ENCODE measurements at regions not wholly inside any gene's neighbourhood (a gene's known extent, or its start where the extent isn't known, plus 50 kb on each side); places are given as distances from the start of the nearest gene placed in this dataset.

- no peak overlapping the region for H3K4me3 ChIP-seq
- H3K27ac ChIP-seq = no peak overlapping the region
- no peaks in the 10 kb centered on the region for H3K4me1 ChIP-seq
- TF ChIP-seq CTCF (IDR thresholded peaks at IDR 0.05) = no peak
- no peaks in the 10 kb centered on the region for H3K9me3 ChIP-seq
- H3K36me3 ChIP-seq = no peaks in the 10 kb centered on the region
- FAIRE-seq (no peak), ATAC-seq (no peak), DNase-seq (no peak)
- H3K27me3 ChIP-seq = no peaks in the 10 kb centered on the region
- intact Hi-C loops (cut with DNase I) = no loop called here
- WGBS, 2 donors = 35 to 41% methylated on average over 4 of the region's 4 CpGs
Measured at GRCh38 chr6:91415031-91415605, 828.2 kb upstream of the MAP3K7 start.

DNA sequence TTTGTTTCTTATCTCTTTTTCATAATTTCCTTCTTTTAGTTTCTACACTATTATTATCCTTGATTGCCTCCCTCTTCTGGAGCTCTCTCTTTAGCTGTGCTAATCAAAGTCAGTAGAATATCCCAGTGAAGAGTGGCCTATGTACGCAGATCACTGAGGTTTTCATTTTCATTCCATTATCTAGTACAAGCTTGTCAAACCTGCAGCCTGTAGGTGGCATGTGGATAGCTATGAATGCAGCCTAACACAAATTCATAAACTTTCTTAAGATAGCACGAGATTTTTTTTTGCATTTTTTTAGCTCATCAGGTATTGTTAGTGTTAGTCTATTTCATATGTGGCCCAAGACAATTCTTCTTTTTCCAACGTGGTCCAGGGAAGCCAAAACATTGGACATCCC lies 825.7 kb upstream of the MAP3K7 start:
- ATAC-seq = no peak
- H3K36me3 ChIP-seq = no peaks in the 10 kb centered on the region
- intact Hi-C loops (cut with DNase I) = no loop called here

GRCh38 chr6:91407706-91408105 lies 820.8 kb upstream of the MAP3K7 start:
- Histone ChIP-seq H3K27ac (no peak overlapping the region), H3K36me3 (no peaks in the 10 kb centered on the region), H3K4me3 (no peak overlapping the region), H3K4me1 (no peaks in the 10 kb centered on the region), H3K9me3 (no peaks in the 10 kb centered on the region), H3K27me3 (no peaks in the 10 kb centered on the region)
- WGBS, 2 donors = 60 to 78% methylated on average over 3 of the region's 3 CpGs
- DNase-seq (no peak), FAIRE-seq (no peak), ATAC-seq (no peak)
- intact Hi-C loops (cut with DNase I) = no loop called here
- TF ChIP-seq CTCF (IDR thresholded peaks at IDR 0.05) = no peak

More for the DNA sequence above, 825.7 kb upstream of the MAP3K7 start:
- Histone ChIP-seq H3K27me3 (no peaks in the 10 kb centered on the region), H3K4me3 (no peak overlapping the region), H3K27ac (no peak overlapping the region), H3K9me3 (no peaks in the 10 kb centered on the region), H3K4me1 (no peaks in the 10 kb centered on the region)
- no peak for DNase-seq
- FAIRE-seq = no peak
- 39 to 58% methylated on average over 3 of the region's 3 CpGs for WGBS, 2 donors
- no peak for TF ChIP-seq CTCF (IDR thresholded peaks at IDR 0.05)

DNA sequence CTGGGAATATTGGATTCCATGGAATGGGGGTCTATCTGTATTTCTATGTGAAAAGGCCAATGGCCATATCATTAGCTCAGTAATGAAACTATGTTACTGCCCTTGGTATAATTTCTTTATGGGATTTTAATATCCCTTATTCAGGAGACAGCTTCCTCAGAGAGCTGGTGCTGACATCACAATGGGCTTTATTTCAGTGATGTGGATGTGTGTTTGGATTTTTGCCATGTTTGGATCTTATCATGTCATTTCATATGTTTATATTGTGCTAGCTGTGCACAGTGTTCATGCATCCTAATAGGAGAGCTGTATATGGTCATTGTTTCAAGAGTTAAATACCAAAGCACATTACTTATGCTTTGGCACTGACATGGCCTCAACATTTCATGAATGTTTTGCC lies 806.1 kb upstream of the MAP3K7 start:
- intact Hi-C loops (cut with DNase I) = no loop called here
- Histone ChIP-seq H3K27me3 (no peaks in the 10 kb centered on the region), H3K27ac (no peak overlapping the region), H3K36me3 (no peaks in the 10 kb centered on the region), H3K9me3 (no peaks in the 10 kb centered on the region), H3K4me3 (peak overlapping the region in 1 of 4 donors; percentile 0), H3K4me1 (no peaks in the 10 kb centered on the region)
- FAIRE-seq (no peak), DNase-seq (no peak), ATAC-seq (no peak)
- TF ChIP-seq CTCF (IDR thresholded peaks at IDR 0.05) = no peak

- Histone ChIP-seq H3K9me3 (no peaks in the 10 kb centered on the region), H3K4me3 (no peak overlapping the region), H3K36me3 (no peaks in the 10 kb centered on the region), H3K27me3 (no peaks in the 10 kb centered on the region), H3K27ac (no peak overlapping the region), H3K4me1 (no peaks in the 10 kb centered on the region)
- TF ChIP-seq CTCF (IDR thresholded peaks at IDR 0.05) = no peak
- FAIRE-seq (no peak), ATAC-seq (no peak), DNase-seq (no peak)
- intact Hi-C loops (cut with DNase I) = no loop called here
- 58 to 68% methylated on average over 11 of the region's 11 CpGs for WGBS, 2 donors
Measured at GRCh38 chr6:91387290-91388059, 800.6 kb upstream of the MAP3K7 start.
